HepG2 (cell line): ENCODE measurements at regions not wholly inside any gene's neighbourhood (a gene's known extent, or its start where the extent isn't known, plus 50 kb on each side); places are given as distances from the start of the nearest gene placed in this dataset.

Experiments
- ATAC-seq: fragments of 200-7000 bp; cut with Tn5 transposase; 3 replicates; pipeline ENCODE4 v1.9.1; 2020; ENCODE audit warnings: mild to moderate bottlenecking, moderate library complexity
- BruUV-seq: library from RNA; stranded (reverse); fragments of 400-500 nt; replicated peaks from 2 replicates; lab custom pipeline; 2021; lab: Mats Ljungman, UMichigan
- CTCF ChIA-PET: fragments of 300-600 bp; formaldehyde crosslinking; extraction: SDS; loops from one replicate; lab custom pipeline; 2021; ENCODE audit warnings: low total read pairs, inconsistent platforms, low intra/inter-chr PET ratio; lab: Yijun Ruan, JAX
- POLR2A ChIA-PET: fragments of 350-600 bp; sonication (Branson Sonifier 250); formaldehyde crosslinking; loops from one replicate; lab custom pipeline; 2020; ENCODE audit warnings: antibody characterized with exemption, inconsistent platforms; lab: Yijun Ruan, JAX
- DNase-seq: peaks from one replicate; pipeline ENCODE4 v3.0.0-alpha.2; 2015; ENCODE audit warnings: low spot score
- FAIRE-seq: peaks from 3 replicates; lab custom pipeline; 2011; peaks lifted over from hg19 to GRCh38; lab: Jason Lieb, UNC
- H2AFZ ChIP-seq: one replicate; pipeline ENCODE4 v1.6.1; 2011; ENCODE audit warnings: low read length, inconsistent platforms
- H3K27ac ChIP-seq: fragments of 300-600 bp; 3 replicates; pipeline ENCODE4 v1.8.0; 2011; ENCODE audit warnings: mixed run types, mild to moderate bottlenecking, mixed read lengths, low read length, inconsistent platforms; ENCODE audit not compliant: insufficient read depth; ENCODE audit errors: extremely low read length
- H3K27me3 ChIP-seq, 2 experiments: fragments of 200-600 bp in 1 of 2; 2 replicates in 1 of 2; 3 replicates in 1 of 2; pipeline versions ENCODE4 v1.6.0 to v1.8.0; 2011; ENCODE audit warnings: low read length in 2 of 2, mild to moderate bottlenecking in 2 of 2, moderate library complexity in 2 of 2, inconsistent platforms in 1 of 2; ENCODE audit not compliant: insufficient read depth in 2 of 2, control insufficient read depth in 1 of 2
- H3K36me3 ChIP-seq, 2 experiments: fragments of 200-600 bp in 1 of 2; replicated peaks in 1 of 2; 2 replicates in 1 of 2; 3 replicates in 1 of 2; pipeline versions ENCODE4 v1.5.1 to v1.8.0; 2011; ENCODE audit warnings: low read length in 2 of 2, inconsistent platforms in 1 of 2; ENCODE audit not compliant: insufficient read depth in 2 of 2, control insufficient read depth in 1 of 2
- H3K4me1 ChIP-seq: 2 replicates; pipeline ENCODE4 v1.5.1; 2012; ENCODE audit warnings: low read length, inconsistent platforms; ENCODE audit not compliant: insufficient read depth
- H3K4me2 ChIP-seq: 2 replicates; pipeline ENCODE4 v1.6.0; 2011; ENCODE audit warnings: low read depth, low read length, inconsistent platforms
- H3K4me3 ChIP-seq, 3 experiments: fragments of 200-600 bp in 1 of 3; sonication (generic), shearing (Covaris generic) in 1 of 3; replicated peaks in 1 of 3; 2 replicates each; pipeline ENCODE4 v1.5.1; 2011 to 2016; ENCODE audit warnings: low read length in 3 of 3, inconsistent platforms in 2 of 3, low read depth in 2 of 3, mild to moderate bottlenecking in 2 of 3, control low read depth in 1 of 3, mixed read lengths in 1 of 3; ENCODE audit not compliant: insufficient read depth in 1 of 3
- H3K79me2 ChIP-seq: one replicate; pipeline ENCODE4 v1.6.1; 2011; ENCODE audit warnings: low read length, inconsistent platforms; ENCODE audit not compliant: insufficient read depth
- H3K9ac ChIP-seq: 2 replicates; pipeline ENCODE4 v1.6.0; 2011; ENCODE audit warnings: mild to moderate bottlenecking, low read depth, low read length, inconsistent platforms; ENCODE audit not compliant: insufficient read depth
- H3K9me3 ChIP-seq: 2 replicates; pipeline ENCODE4 v1.5.1; 2012; ENCODE audit warnings: mild to moderate bottlenecking, low read length
- H4K20me1 ChIP-seq: 2 replicates; pipeline ENCODE4 v1.6.0; 2011; ENCODE audit warnings: inconsistent platforms, mild to moderate bottlenecking, low read length, moderate library complexity; ENCODE audit not compliant: insufficient read depth
- BRD4 ChIP-seq: sonication (generic); formaldehyde crosslinking; IDR thresholded peaks from 2 replicates; pipeline ENCODE4 v1.4.0; 2020; ENCODE audit warnings: missing genetic modification reagents
- CHD4 ChIP-seq: fragments of 200-600 bp; sonication (generic); IDR thresholded peaks from 2 replicates; pipeline ENCODE4 v1.7.0; 2017; ENCODE audit warnings: mild to moderate bottlenecking, low read length, borderline replicate concordance
- MAFF ChIP-seq: IDR thresholded peaks from 2 replicates; pipeline ENCODE4 v1.6.1; 2011; ENCODE audit warnings: low read depth, low read length, improper control_type of control experiment
- MAFK ChIP-seq, 2 experiments: IDR thresholded peaks in 1 of 2; conservative IDR thresholded peaks in 1 of 2; 2 replicates each; pipeline ENCODE4 v1.6.1; 2011; ENCODE audit warnings: improper control_type of control experiment in 2 of 2, low read length in 2 of 2
- MLLT10 ChIP-seq: sonication (generic); formaldehyde crosslinking; IDR thresholded peaks from 2 replicates; pipeline ENCODE4 v1.4.0; 2020; ENCODE audit warnings: missing genetic modification reagents
- NBN ChIP-seq: fragments of 450-650 bp; conservative IDR thresholded peaks from 2 replicates; pipeline ENCODE4 v1.6.1; 2017
- NFE2L2 ChIP-seq: fragments of 150-350 bp; IDR thresholded peaks from 2 replicates; pipeline ENCODE4 v1.6.1; 2014; ENCODE audit warnings: low read length
- SMARCE1 ChIP-seq: fragments of 450-650 bp; IDR thresholded peaks from 2 replicates; pipeline ENCODE4 v1.6.1; 2017; ENCODE audit warnings: borderline replicate concordance
- ZNF282 ChIP-seq: fragments of 450-650 bp; IDR thresholded peaks from 2 replicates; pipeline ENCODE4 v1.6.1; 2018; ENCODE audit not compliant: partially characterized antibody
- ZNF703 ChIP-seq: sonication (generic); formaldehyde crosslinking; IDR thresholded peaks from 2 replicates; pipeline ENCODE4 v1.5.1; 2020; ENCODE audit warnings: missing genetic modification reagents, mild to moderate bottlenecking, moderate library complexity, borderline replicate concordance
- ZNF83 ChIP-seq: sonication (generic); formaldehyde crosslinking; IDR thresholded peaks from 2 replicates; pipeline ENCODE4 v1.4.0; 2020; ENCODE audit warnings: missing genetic modification reagents, mild to moderate bottlenecking, borderline replicate concordance
- WGBS: methylation state at CpG from one replicate; pipeline ENCODE4 v1.1.6; 2017; ENCODE audit warnings: low lambda C conversion rate; 5-methylcytosine and 5-hydroxymethylcytosine counted together
- in situ Hi-C: cut with HindIII; loops from 2 replicates; pipeline ENCODE4 v1.10.0; 2017; ENCODE audit warnings: low pct_unique_long_range_greater_than_20kb; ENCODE audit not compliant: extremely low pct_ligation_motif_present
- intact Hi-C: fragments of 100-400 bp; cut with micrococcal nuclease; formaldehyde crosslinking; loops from one replicate; pipeline ENCODE4 v1.10.0; 2022; ENCODE audit not compliant: unreplicated experiment
- TF ChIP-seq, protein P1 (sequence below): sonication (generic); formaldehyde crosslinking; IDR thresholded peaks from 2 replicates; pipeline ENCODE4 v1.5.1; 2020; ENCODE audit warnings: mild to moderate bottlenecking, missing genetic modification reagents, borderline replicate concordance

DNA sequence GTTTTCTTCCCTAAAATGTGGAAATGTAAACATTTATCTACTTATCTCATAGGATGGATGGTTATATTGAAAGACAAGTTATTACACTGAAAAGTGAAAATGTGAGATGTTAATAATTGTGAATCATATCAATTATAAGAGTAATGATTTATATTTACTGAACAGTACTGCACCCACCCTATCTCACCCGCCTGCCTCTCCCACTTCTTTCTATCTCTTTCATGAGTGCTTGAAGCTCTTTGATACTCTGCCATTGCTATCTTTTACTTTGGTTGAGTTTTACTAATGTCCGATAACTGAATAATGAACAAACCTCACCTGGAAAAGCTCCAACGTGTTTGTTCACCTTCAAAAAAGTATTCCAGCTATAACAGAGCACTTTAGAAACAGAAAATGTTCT, 263.0 kb upstream of the UBASH3B start (continued):
- no peak for TF ChIP-seq ZNF282

- no peaks in the 10 kb centered on the region for H3K79me2 ChIP-seq
- no peak overlapping the region for H3K9ac ChIP-seq
- in situ Hi-C loops (no loop called here), intact Hi-C loops (no loop called here)
- FAIRE-seq (no peak), ATAC-seq (no peak), DNase-seq (no peak)
- POLR2A ChIA-PET, result no interaction called here
- no peak overlapping the region for H3K27ac ChIP-seq
- no peaks in the 10 kb centered on the region for H3K27me3 ChIP-seq
- no peak overlapping the region for H2AFZ ChIP-seq
- H3K4me2 ChIP-seq, result no peak overlapping the region
- no TSS peak for BruUV-seq
- no peak overlapping the region for H3K4me3 ChIP-seq
- H3K9me3 ChIP-seq, result no peaks in the 10 kb centered on the region
- CTCF ChIA-PET, result no interaction called here
- no peaks in the 10 kb centered on the region for H4K20me1 ChIP-seq
- no peaks in the 10 kb centered on the region for H3K36me3 ChIP-seq
- TF ChIP-seq MAFK (conservative IDR thresholded peaks at IDR 0.05 in 1 of 2, IDR thresholded peaks at IDR 0.05 in 1 of 2; ENCODE audit: low read length in 2 of 2) (peak; percentile 63 to 71), BRD4 (no peak), NFE2L2 (peak; percentile 50; the same call in 1 of the 2 replicates), MAFF (peak; percentile 56)
- TF ChIP-seq, protein P1, sequence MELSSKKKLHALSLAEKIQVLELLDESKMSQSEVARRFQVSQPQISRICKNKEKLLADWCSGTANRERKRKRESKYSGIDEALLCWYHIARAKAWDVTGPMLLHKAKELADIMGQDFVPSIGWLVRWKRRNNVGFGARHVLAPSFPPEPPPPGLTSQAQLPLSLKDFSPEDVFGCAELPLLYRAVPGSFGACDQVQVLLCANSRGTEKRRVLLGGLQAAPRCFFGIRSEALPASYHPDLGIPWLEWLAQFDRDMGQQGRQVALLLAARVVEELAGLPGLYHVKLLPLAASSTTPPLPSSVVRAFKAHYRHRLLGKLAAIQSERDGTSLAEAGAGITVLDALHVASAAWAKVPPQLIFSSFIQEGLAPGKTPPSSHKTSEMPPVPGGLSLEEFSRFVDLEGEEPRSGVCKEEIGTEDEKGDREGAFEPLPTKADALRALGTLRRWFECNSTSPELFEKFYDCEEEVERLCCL, result no peak
- no peaks in the 10 kb centered on the region for H3K4me1 ChIP-seq
Observed at GRCh38 chr11:122391049-122391448, 264.5 kb upstream of the UBASH3B start.

DNA sequence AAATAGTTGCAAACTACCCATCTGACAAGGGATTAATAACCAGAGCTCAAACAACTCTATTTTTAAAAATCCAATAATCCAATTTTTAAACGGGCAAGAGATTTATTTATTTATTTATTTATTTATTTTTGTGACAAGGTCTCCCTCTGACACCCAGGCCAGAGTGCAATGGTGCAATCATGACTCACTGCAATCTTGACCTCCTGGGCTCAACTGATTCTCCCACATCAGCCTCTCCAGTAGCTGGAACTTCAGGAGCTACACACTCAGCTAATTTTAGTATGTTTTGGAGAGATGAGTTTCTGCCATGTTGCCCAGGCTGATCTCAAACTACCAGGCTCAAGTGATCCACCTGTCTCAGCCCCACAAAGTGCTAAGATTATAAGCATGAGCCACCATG, 267.2 kb upstream of the BLID start:
- in situ Hi-C loops, result no loop called here

More for the DNA sequence above, 267.2 kb upstream of the BLID start:
- Histone ChIP-seq H3K36me3 (no peaks in the 10 kb centered on the region), H3K4me3 (no peak overlapping the region), H3K9me3 (no peaks in the 10 kb centered on the region), H4K20me1 (no peaks in the 10 kb centered on the region), H3K9ac (no peak overlapping the region), H3K27ac (no peak overlapping the region), H3K27me3 (no peaks in the 10 kb centered on the region), H3K4me1 (no peaks in the 10 kb centered on the region), H2AFZ (no peak overlapping the region), H3K79me2 (no peaks in the 10 kb centered on the region), H3K4me2 (no peak overlapping the region)
- TF ChIP-seq CHD4 (no peak), ZNF703 (CRISPR knock-in tag) (no peak), NBN (no peak), SMARCE1 (no peak), ZNF83 (CRISPR knock-in tag) (no peak), MLLT10 (CRISPR knock-in tag) (no peak)
- FAIRE-seq (no peak), DNase-seq (no peak), ATAC-seq (no peak)
- 0% methylated on average over 1 of the region's 1 CpG for WGBS
- ChIA-PET CTCF (no interaction called here), POLR2A (no interaction called here)
- intact Hi-C loops, result no loop called here
- BruUV-seq, result no TSS peak
